HG02798 (cell line): ENCODE measurements at regions not wholly inside any gene's neighbourhood (a gene's known extent, or its start where the extent isn't known, plus 50 kb on each side); places are given as distances from the start of the nearest gene placed in this dataset.
"Not testable (repeated sequence)": the region's sequence is repeated elsewhere in the genome, so short reads cannot be mapped to it uniquely, and the experiment has no call there.

ENCODE experiments used
- ATAC-seq: cut with Tn5 transposase; IDR thresholded peaks from one replicate; pipeline ENCODE4 v1.9.1; 2021; ENCODE audit warnings: mild to moderate bottlenecking; ENCODE audit not compliant: unreplicated experiment, poor library complexity

- ATAC-seq, result peak; percentile 70
Observed at GRCh38 chr4:31234494-31234893, 514.3 kb downstream of the PCDH7 start.

- no peak for ATAC-seq
Observed at GRCh38 chr4:31234901-31235300, 514.7 kb downstream of the PCDH7 start.

GRCh38 chr4:31236020-31236638 is 516.0 kb downstream of the PCDH7 start:
- no peak for ATAC-seq

- ATAC-seq, result no peak
Observed at GRCh38 chr4:31236639-31237173, 516.5 kb downstream of the PCDH7 start.

GRCh38 chr4:31237233-31237632 is 517.1 kb downstream of the PCDH7 start:
- no peak for ATAC-seq

GRCh38 chr4:31239886-31240285 is 519.7 kb downstream of the PCDH7 start:
- ATAC-seq, result no peak

- ATAC-seq, result no peak
Observed at GRCh38 chr4:31241504-31242106, 521.4 kb downstream of the PCDH7 start.

- ATAC-seq, result no peak
Observed at GRCh38 chr4:31246856-31247255, 526.7 kb downstream of the PCDH7 start.

- ATAC-seq, result no peak
Observed at GRCh38 chr4:31259119-31259518, 539.0 kb downstream of the PCDH7 start.

GRCh38 chr4:31261632-31262031 is 541.5 kb downstream of the PCDH7 start:
- ATAC-seq, result no peak

GRCh38 chr4:31266094-31266493 is 545.9 kb downstream of the PCDH7 start:
- not testable (repeated sequence) for ATAC-seq

GRCh38 chr4:31272331-31273061 is 552.3 kb downstream of the PCDH7 start:
- no peak for ATAC-seq

GRCh38 chr4:31275906-31276305 is 555.7 kb downstream of the PCDH7 start:
- ATAC-seq, result no peak

- no peak for ATAC-seq
Observed at GRCh38 chr4:31283679-31284078, 563.5 kb downstream of the PCDH7 start.

GRCh38 chr4:31290836-31291235 is 570.7 kb downstream of the PCDH7 start:
- ATAC-seq, result peak; percentile 41

- peak; percentile 93 for ATAC-seq
Observed at GRCh38 chr4:31291238-31291637, 571.1 kb downstream of the PCDH7 start.

GRCh38 chr4:31294655-31295480 is 574.7 kb downstream of the PCDH7 start:
- no peak for ATAC-seq

GRCh38 chr4:31298737-31299136 is 578.6 kb downstream of the PCDH7 start:
- no peak for ATAC-seq

GRCh38 chr4:31307029-31307428 is 586.9 kb downstream of the PCDH7 start:
- no peak for ATAC-seq

GRCh38 chr4:31324814-31325213 is 604.6 kb downstream of the PCDH7 start:
- ATAC-seq, result no peak

- ATAC-seq, result no peak
Observed at GRCh38 chr4:31325300-31325699, 605.1 kb downstream of the PCDH7 start.
